Left ventricle myocardium inferior (tissue), 1 donor: ENCODE measurements at regions not wholly inside any gene's neighbourhood (a gene's known extent, or its start where the extent isn't known, plus 50 kb on each side); places are given as distances from the start of the nearest gene placed in this dataset.

ENCODE experiments used
- DNase-seq: peaks from one replicate; pipeline ENCODE4 v3.0.0-alpha.2; 2020
- H3K27ac ChIP-seq: fragments of 200-600 bp; replicated peaks from 2 replicates; pipeline ENCODE4 v1.8.0; 2021
- H3K27me3 ChIP-seq: fragments of 200-600 bp; 2 replicates; pipeline ENCODE4 v1.8.0; 2021; ENCODE audit warnings: low read depth
- H3K36me3 ChIP-seq: fragments of 200-600 bp; 2 replicates; pipeline ENCODE4 v1.8.0; 2021
- H3K4me1 ChIP-seq: fragments of 200-600 bp; 2 replicates; pipeline ENCODE4 v1.8.0; 2021
- H3K4me3 ChIP-seq: fragments of 200-600 bp; 2 replicates; pipeline ENCODE4 v1.8.0; 2021; ENCODE audit warnings: mild to moderate bottlenecking, moderate library complexity
- H3K9me3 ChIP-seq: fragments of 200-600 bp; replicated peaks from 2 replicates; pipeline ENCODE4 v1.8.0; 2021
- CTCF ChIP-seq: fragments of 200-600 bp; IDR thresholded peaks from 2 replicates; pipeline ENCODE4 v1.8.0; 2021; ENCODE audit warnings: antibody characterized with exemption, mild to moderate bottlenecking, borderline replicate concordance
- intact Hi-C: fragments of 100-400 bp; cut with micrococcal nuclease; formaldehyde crosslinking; loops from one replicate; pipeline ENCODE4 v1.11.0; 2022
- donor health status: DM: no; HTN: yes; CAD: no; lungs with severe emphysema.

GRCh38 chr20:17042122-17042521 lies 184.7 kb upstream of the PCSK2 start:
- intact Hi-C loops: no loop called here
- DNase-seq: no peak
- no peak overlapping the region for H3K4me3 ChIP-seq
- H3K36me3 ChIP-seq: no peaks in the 10 kb centered on the region
- no peak overlapping the region for H3K27ac ChIP-seq
- no peaks in the 10 kb centered on the region for H3K9me3 ChIP-seq
- H3K4me1 ChIP-seq: no peaks in the 10 kb centered on the region
- H3K27me3 ChIP-seq: no peaks in the 10 kb centered on the region
- no peak for TF ChIP-seq CTCF

- Histone ChIP-seq H3K27ac (no peak overlapping the region), H3K4me1 (no peaks in the 10 kb centered on the region), H3K27me3 (no peaks in the 10 kb centered on the region), H3K36me3 (no peaks in the 10 kb centered on the region), H3K9me3 (no peaks in the 10 kb centered on the region), H3K4me3 (no peak overlapping the region)
- TF ChIP-seq CTCF: no peak
- no peak for DNase-seq
- intact Hi-C loops: no loop called here
Measured at GRCh38 chr20:17043323-17043722, 183.5 kb upstream of the PCSK2 start.

GRCh38 chr20:17044891-17045290 lies 181.9 kb upstream of the PCSK2 start:
- intact Hi-C loops: no loop called here
- no peak for DNase-seq
- H3K4me1 ChIP-seq: no peaks in the 10 kb centered on the region

GRCh38 chr20:17059465-17059864 lies 167.4 kb upstream of the PCSK2 start:
- Histone ChIP-seq H3K27ac (no peak overlapping the region), H3K36me3 (no peaks in the 10 kb centered on the region), H3K4me1 (no peaks in the 10 kb centered on the region), H3K4me3 (no peak overlapping the region), H3K9me3 (peaks cover 56% of the 10 kb centered on the region), H3K27me3 (no peaks in the 10 kb centered on the region)
- no peak for DNase-seq
- intact Hi-C loops: no loop called here
- no peak for TF ChIP-seq CTCF

More at GRCh38 chr20:17044891-17045290, 181.9 kb upstream of the PCSK2 start:
- Histone ChIP-seq H3K9me3 (no peaks in the 10 kb centered on the region), H3K27me3 (no peaks in the 10 kb centered on the region), H3K36me3 (no peaks in the 10 kb centered on the region), H3K4me3 (no peak overlapping the region), H3K27ac (no peak overlapping the region)
- TF ChIP-seq CTCF: no peak

- no peaks in the 10 kb centered on the region for H3K4me1 ChIP-seq
- H3K4me3 ChIP-seq: no peak overlapping the region
- H3K9me3 ChIP-seq: peaks cover 37% of the 10 kb centered on the region
- no peaks in the 10 kb centered on the region for H3K36me3 ChIP-seq
- intact Hi-C loops: no loop called here
- TF ChIP-seq CTCF: no peak
- no peaks in the 10 kb centered on the region for H3K27me3 ChIP-seq
- no peak overlapping the region for H3K27ac ChIP-seq
- no peak for DNase-seq
Measured at GRCh38 chr20:17061715-17062114, 165.1 kb upstream of the PCSK2 start.

- no peaks in the 10 kb centered on the region for H3K27me3 ChIP-seq
- H3K4me3 ChIP-seq: no peak overlapping the region
- no peak overlapping the region for H3K27ac ChIP-seq
- no peaks in the 10 kb centered on the region for H3K36me3 ChIP-seq
- H3K4me1 ChIP-seq: no peaks in the 10 kb centered on the region
- peaks cover 27% of the 10 kb centered on the region for H3K9me3 ChIP-seq
- DNase-seq: no peak
- intact Hi-C loops: no loop called here
- TF ChIP-seq CTCF: no peak
Measured at GRCh38 chr20:17062712-17063111, 164.1 kb upstream of the PCSK2 start.
